Stimulated activated CD4-positive, alpha-beta T cell treated with anti-CD3 and anti-CD28 coated beads, TNF-alpha, amount 100 ng/mL, for 24 hours (primary cell): ENCODE measurements at regions not wholly inside any gene's neighbourhood (a gene's known extent, or its start where the extent isn't known, plus 50 kb on each side); places are given as distances from the start of the nearest gene placed in this dataset.

ENCODE experiments used
- DNase-seq, 3 experiments: peaks; one replicate each; pipeline ENCODE4 v3.0.0-alpha.2; 2020; ENCODE audit warnings: low read depth in 3 of 3

DNA sequence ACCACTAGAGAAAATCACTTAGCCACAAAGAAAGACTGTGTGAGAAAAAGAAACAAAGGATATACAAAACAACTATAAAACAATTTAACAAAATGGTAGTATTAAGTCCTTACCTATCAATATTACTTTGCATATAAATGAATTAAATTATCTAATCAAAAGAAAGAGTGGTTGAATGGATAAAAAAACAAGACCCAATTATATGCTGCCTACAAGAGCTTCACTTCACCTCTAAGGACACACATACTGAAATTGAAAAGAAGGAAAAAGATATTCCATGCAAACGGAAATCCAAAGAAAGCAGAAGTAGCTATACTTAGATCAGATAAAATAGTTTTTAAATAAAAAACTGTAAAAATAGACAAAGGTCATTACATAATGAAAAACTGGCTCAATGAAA is 134.9 kb upstream of the CCDC196 start:
- DNase-seq = no peak

GRCh38 chr14:66359500-66359899 is 126.7 kb upstream of the CCDC196 start:
- DNase-seq = peak in 2 of 3 experiments; percentile 1 to 12

DNA sequence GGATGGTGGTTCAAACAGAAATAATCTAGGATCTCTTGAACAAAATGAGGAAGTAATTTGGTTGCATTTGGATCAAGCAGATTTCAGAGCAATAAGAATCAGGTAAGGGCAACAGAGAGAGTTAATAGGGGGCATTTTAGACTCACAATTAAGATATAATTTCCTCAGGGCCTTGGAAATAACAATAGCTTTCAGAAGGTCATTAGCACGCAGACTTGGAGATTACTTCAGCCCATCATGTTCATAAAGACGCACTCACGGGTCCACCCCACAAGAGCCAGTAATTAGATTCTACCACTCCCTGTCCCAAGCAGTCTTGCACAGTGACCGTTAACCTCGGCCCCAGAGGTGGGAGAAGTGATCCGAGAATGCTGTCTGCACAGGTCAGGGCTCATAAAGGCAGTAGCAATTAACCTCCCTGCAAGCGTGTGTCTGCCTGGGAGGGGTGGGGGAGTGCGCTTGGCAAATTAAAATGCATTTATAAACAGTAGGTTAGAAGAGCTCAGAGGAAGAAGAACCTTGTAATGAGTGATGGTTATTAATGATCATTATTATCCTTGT is 125.7 kb upstream of the CCDC196 start:
- no peak for DNase-seq

- no peak for DNase-seq
Measured at GRCh38 chr14:66361013-66361412, 125.2 kb upstream of the CCDC196 start.

- no peak for DNase-seq
Measured at GRCh38 chr14:66365388-66365787, 120.8 kb upstream of the CCDC196 start.

- no peak for DNase-seq
Measured at GRCh38 chr14:66369157-66369697, 116.9 kb upstream of the CCDC196 start.

DNA sequence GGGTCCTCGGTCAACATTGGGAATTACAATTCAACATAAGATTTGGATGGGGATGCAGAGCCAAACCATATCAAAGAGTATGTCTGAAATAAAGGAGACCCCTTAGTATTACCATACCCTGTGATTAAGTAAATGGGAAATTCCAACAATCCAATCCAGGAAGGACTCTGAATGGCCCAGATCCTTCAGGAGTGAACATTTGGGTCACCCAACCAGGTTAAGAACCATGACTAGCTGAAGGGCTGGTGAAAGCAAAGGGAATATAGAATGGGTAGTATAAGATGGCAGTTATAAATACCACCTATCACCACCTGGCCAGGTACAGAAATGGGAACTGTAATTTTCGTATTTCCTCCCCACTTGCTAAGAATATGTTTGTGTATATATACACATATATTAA is 114.4 kb upstream of the CCDC196 start:
- DNase-seq = no peak

DNA sequence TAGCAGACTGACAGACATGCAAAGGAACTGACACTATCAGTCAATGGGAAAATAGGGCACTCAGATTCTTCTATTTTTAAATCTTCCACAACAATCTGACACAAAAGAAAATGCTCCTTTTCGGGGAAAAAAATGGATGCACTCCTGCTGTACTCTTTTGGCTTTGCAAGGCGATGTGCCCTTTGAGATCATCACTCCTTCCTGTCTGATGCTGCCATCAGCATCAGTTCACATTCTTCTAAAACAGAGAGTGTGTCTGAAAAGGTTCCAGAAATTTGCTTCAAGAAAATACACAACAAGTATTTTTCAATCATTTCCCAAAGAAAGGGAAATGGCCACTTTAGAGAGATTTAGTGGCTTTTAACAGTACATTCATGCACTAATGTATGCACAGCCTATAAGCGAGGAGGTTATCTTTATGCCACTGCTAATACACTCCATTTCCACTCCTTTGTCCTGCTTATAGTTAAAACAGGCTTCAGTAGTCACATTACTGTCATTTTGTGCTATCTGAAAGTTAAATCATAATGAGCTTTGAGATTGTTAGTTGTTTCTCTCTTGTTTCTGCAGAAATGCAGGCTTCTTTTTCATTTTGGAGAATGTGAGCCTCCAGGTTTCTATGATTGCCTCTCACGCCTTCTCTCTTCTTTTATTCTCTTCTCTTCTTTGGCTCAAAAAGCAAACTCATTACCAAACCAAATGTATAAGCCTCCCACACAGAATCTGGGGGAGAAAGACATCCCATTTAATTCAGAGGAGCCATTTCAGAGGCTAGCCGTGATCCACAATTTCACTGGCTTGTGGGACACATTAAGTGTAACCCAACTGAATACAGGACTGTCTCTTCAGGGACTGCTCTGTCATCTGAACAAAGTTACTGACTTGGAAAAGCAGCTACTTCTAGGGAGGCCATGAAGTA is 110.9 kb upstream of the CCDC196 start:
- no peak for DNase-seq

DNA sequence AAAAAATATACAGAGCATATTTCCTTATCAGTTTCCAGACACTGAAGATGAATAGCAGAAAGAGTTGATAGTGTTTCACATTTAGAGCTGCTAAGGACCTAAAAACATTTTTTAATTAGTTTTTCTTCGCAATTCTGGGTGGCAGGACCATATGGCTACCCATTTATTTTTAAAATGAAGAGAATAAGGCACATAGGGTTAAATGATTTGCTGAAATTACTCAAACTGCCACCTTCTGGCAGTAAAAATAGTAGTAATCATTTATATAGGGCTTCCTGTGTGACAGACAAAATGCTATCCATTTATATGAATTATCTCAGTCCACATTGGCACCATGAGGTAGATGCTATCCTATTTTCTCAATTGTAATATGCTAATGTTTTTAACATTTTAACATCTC is 108.6 kb upstream of the CCDC196 start:
- no peak for DNase-seq

DNA sequence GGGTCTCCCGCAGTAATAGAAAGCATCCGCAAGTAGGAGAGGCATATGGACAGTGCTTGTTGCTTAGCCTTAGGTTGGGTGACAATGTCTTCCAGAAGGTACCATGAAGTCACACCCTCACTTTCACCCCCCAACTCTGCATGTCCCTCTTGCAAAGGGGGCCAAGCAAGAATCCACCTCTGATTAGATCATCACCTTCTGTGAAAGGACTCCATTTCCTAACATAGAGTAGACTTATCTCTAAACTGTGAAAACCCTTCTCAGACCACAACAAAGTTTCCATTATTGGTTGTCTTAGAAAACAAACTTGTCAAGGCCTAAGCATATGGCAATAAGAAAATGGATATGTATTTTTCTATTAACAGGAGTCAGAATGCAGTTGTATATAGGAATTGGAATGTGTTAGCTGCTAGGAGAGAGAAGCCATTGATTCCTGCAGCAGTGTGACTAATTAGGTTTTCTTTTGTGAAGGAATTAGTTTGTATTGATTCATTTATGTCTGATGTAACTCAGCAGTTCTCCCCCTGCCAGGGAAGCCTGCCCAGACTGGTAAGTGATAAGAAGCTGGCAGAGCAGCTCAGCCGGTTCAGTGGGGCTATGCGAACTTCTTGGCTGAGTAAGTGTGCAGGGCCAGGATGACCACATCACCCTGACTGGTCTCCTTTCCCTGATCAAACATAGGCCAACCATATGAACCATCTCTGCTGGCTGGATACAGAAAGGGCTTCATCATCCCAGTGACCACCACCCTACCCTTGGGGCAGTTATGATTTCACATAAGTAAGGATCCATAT is 107.3 kb upstream of the CCDC196 start:
- no peak for DNase-seq

DNA sequence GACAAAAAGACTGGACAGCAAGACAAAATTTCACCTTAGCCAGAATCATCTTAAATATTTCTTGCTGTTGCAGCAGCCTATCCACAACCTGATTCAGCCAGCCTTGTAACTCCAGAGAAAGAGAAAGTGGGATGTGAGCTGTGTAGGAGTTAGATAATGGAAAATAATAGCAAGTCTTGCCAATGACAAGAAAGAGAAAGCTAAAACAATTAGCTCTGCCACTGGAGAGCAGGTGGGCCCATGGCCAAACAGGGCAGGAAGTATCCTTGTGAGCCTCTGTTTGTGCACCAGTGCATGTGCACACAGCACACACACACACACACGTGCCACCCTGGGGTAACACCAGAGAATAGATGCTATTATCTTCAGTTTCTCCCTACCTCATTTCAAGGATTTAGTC is 106.0 kb upstream of the CCDC196 start:
- no peak for DNase-seq

DNA sequence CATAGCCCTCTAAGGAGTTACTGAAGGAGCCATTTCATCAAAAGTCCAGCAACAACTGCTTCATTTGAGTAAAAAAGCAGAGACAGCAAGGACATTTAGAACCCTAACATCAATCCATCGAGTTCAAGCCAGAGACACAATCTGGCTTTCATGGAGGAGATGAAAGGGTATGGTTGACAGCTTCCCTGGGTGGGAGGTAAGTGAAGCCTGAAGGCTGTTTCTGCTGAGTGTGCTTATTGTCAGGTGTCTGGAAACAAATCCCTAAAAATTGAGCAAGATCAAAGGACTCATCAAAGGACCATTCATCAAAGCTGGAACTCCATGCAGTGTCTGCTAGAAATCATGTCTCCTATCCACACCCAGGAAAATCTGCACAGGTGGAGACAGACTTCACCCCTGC is 104.4 kb upstream of the CCDC196 start:
- no peak for DNase-seq

- DNase-seq = no peak
Measured at GRCh38 chr14:66383257-66383656, 102.9 kb upstream of the CCDC196 start.

DNA sequence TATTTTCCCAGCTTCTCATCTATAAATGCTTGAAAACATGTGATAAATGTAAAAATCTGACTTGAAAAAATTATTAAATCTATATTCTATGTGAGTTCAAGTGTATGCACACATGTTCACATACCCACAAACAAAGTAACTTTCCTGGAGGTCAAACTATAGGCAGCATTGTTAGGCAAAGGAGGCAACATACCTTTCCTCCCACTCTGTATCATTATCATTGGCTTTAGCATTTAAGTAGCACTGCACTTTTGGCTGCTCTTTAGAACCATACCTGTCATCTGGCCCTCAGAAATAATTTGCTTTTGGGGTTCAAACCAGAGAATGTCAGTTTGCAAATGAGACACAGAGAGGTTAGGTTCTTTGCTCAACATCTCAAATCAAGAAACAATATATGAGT is 102.4 kb upstream of the CCDC196 start:
- no peak for DNase-seq

- DNase-seq = no peak
Measured at GRCh38 chr14:66388516-66388915, 97.7 kb upstream of the CCDC196 start.

GRCh38 chr14:66389481-66389880 is 96.7 kb upstream of the CCDC196 start:
- DNase-seq = no peak

- DNase-seq = no peak
Measured at GRCh38 chr14:66395300-66395699, 90.9 kb upstream of the CCDC196 start.

- DNase-seq = no peak
Measured at GRCh38 chr14:66396164-66396563, 90.0 kb upstream of the CCDC196 start.

DNA sequence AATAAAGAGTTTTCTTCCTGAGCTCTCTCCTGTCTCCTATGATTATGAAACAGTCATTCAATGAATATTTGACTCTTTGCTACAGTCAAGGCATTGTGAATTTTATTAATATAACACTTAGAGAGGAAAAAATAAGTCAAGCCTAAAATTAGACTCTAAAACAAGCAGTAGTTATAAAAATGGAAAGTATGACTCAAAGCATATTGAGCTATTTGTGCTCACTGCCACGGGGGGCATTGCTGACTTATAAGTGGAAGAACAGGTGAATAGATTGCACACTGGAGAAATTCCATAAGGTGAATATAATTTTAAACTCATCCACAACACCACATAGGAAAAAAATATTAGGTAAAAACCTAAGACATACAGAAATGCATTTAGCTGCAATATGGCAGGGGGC is 87.7 kb upstream of the CCDC196 start:
- DNase-seq = no peak

DNA sequence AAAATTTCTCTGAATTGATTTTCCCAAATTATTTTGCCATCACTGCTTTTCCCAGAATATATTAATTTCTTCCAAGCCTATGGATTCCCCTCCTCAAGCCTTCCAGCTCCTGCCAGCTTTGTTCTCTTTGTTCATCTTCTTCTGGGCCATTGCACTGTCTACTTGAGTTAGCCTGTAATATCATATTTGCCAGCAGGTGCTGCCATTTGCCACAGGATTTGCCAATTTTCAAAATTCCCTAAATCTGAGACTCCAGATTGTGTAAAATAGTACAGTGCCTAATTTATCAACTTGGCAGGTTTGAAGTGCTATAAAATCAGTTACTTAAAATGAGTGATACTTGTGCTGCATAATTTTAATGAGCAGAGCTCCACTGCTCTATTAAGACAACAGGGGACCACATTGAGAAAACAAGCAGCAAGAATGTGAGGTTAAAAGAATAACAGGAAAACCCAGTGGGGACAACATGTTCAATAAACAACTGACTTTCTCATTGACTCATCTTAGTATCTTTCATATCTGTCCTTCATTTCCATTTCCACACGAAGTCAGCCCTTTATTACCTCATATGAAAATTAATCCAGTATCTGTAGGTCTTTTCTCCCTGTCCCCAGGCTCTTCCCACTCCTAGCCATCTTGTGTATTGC is 84.6 kb upstream of the CCDC196 start:
- DNase-seq = no peak

DNA sequence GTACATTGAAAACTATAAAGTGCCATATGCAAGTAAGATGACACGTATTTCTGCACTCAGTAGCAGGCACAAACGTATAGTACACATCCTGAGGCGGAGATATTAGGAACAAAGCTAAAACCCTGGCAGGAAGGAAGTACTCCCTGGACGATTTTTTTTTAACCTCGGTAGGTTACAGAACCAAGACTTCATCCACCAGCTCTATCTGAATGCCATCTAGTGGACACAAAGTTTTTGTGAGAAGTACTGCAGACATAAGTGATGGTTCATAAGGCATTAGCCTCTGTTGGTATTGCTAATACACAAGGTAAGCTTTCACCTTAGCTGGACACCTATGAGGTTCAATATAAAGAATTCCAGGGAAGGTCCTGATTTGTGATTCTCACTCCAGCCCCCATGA is 83.0 kb upstream of the CCDC196 start:
- no peak for DNase-seq

DNA sequence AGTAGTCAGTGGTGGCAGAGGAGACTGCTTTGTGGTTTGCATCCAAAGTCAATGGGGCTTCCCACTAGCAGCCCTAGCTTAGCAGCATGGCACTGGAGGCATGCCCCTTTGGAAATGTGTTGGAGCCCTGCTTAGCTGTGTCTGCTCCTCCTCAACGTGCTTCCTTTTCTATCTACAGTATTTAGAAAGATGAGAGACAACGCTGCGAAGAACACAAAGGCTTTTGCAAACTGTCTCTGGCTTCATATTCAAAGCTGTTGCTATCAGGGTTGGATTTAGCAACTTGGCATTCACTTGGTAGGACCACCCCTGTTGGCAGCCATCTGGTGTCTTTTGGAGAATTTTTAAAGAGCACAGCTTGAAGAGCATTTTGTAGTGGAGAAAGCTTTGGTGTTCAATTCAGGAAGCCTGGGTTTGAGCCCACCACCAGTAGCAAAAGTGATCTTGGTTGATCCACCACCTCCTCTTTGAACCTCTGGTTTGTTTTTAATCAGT is 82.1 kb upstream of the CCDC196 start:
- DNase-seq = no peak
